GM23248 (cell line): ENCODE measurements at regions not wholly inside any gene's neighbourhood (a gene's known extent, or its start where the extent isn't known, plus 50 kb on each side); places are given as distances from the start of the nearest gene placed in this dataset.

Experiments used
- DNase-seq: peaks from one replicate; pipeline ENCODE4 v3.0.0-alpha.2; 2015
- H2AFZ ChIP-seq: fragments of 200-600 bp; sonication (generic); 2 replicates; pipeline ENCODE4 v1.6.1; 2016; ENCODE audit warnings: antibody characterized with exemption
- H3F3A ChIP-seq: fragments of 200-600 bp; sonication (generic); 2 replicates; pipeline ENCODE4 v1.6.1; 2016; ENCODE audit warnings: mild to moderate bottlenecking, antibody characterized with exemption, mixed run types; ENCODE audit not compliant: insufficient read depth
- H3K27ac ChIP-seq: fragments of 200-600 bp; sonication (generic); 2 replicates; pipeline ENCODE4 v1.5.1; 2016; ENCODE audit warnings: mild to moderate bottlenecking
- H3K27me3 ChIP-seq: fragments of 200-600 bp; sonication (generic); replicated peaks from 2 replicates; pipeline ENCODE4 v1.6.1; 2016; ENCODE audit warnings: mild to moderate bottlenecking; ENCODE audit not compliant: insufficient read depth
- H3K36me3 ChIP-seq: fragments of 200-600 bp; sonication (generic); 2 replicates; pipeline ENCODE4 v1.6.1; 2016; ENCODE audit warnings: low read depth, mild to moderate bottlenecking
- H3K4me1 ChIP-seq: fragments of 200-600 bp; sonication (generic); 2 replicates; pipeline ENCODE4 v1.6.1; 2016; ENCODE audit warnings: mild to moderate bottlenecking; ENCODE audit not compliant: insufficient read depth
- H3K4me2 ChIP-seq: fragments of 200-600 bp; sonication (generic); one replicate; pipeline ENCODE4 v1.6.1; 2016; ENCODE audit warnings: mild to moderate bottlenecking; ENCODE audit not compliant: unreplicated experiment
- H3K4me3 ChIP-seq: fragments of 200-600 bp; sonication (generic); 2 replicates; pipeline ENCODE4 v1.5.1; 2016; ENCODE audit warnings: mild to moderate bottlenecking
- H3K79me2 ChIP-seq: fragments of 200-600 bp; sonication (generic); 2 replicates; pipeline ENCODE4 v1.6.1; 2016; ENCODE audit warnings: mild to moderate bottlenecking; ENCODE audit not compliant: insufficient read depth
- H3K9ac ChIP-seq: fragments of 200-600 bp; sonication (generic); 2 replicates; pipeline ENCODE4 v1.6.1; 2016; ENCODE audit warnings: mild to moderate bottlenecking
- H3K9me2 ChIP-seq: fragments of 200-600 bp; sonication (generic); 2 replicates; pipeline ENCODE4 v1.6.1; 2016; ENCODE audit warnings: mixed run types, mild to moderate bottlenecking, moderate library complexity; ENCODE audit not compliant: insufficient read depth
- H3K9me3 ChIP-seq: fragments of 200-600 bp; sonication (generic); one replicate; pipeline ENCODE4 v1.6.1; 2017; ENCODE audit warnings: low read depth
- H4K20me1 ChIP-seq: fragments of 200-600 bp; sonication (generic); 2 replicates; pipeline ENCODE4 v1.6.0; 2016; ENCODE audit not compliant: insufficient read depth
- EZH2 ChIP-seq: fragments of 200-600 bp; sonication (generic); IDR thresholded peaks from 2 replicates; pipeline ENCODE4 v1.6.1; 2018; ENCODE audit warnings: antibody characterized with exemption, mild to moderate bottlenecking; ENCODE audit not compliant: insufficient read depth, poor library complexity, severe bottlenecking
- EZH2phosphoT487 ChIP-seq: fragments of 200-600 bp; sonication (generic); IDR thresholded peaks from 2 replicates; pipeline ENCODE4 v1.6.1; 2018; ENCODE audit warnings: antibody characterized with exemption, moderate library complexity, mild to moderate bottlenecking, low read depth; ENCODE audit not compliant: insufficient read depth
- WGBS, 2 experiments: methylation state at CpG; one replicate each; pipeline ENCODE4 v1.1.6; 2015 to 2017; ENCODE audit warnings: low lambda C conversion rate in 2 of 2, low coverage in 1 of 2; ENCODE audit errors: missing lambda C conversion rate in 2 of 2; 5-methylcytosine and 5-hydroxymethylcytosine counted together
- in situ Hi-C: fragments of 300-500 bp; cut with MboI; formaldehyde crosslinking; loops from 2 replicates; pipeline ENCODE4 v1.15.0; 2020

DNA sequence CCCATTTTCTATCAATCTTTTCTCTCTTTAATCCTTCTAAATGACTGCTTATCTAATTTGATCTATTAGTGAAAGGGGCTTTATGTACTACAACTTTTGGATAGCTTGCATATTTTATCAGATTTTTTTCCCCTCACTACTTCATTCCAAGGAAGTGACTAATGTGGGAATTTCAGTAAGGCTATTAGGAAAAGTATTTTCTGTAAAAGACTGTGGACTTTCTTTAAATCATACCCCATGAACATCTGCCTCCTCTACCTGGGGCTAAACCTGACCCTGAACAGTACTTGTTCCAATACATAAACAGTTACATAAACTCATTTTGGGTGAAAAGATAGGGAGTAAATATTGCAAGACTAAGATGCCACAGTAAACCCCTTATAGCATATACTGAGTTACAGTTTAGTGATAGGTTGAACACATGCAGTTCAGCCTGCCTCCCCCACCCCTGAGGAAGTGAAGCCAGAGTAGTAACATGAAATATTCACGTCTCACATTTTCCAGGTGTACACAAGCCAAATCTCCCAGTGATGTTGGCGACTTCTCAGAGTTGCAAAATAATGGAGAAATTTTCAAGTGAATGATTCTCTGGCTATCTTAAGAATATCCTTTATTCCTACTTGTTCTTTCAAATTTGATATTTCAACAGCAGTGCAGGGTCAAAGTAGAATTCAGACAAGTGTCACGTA lies 590.9 kb upstream of the ZEB2 start:
- peak; percentile 34 for DNase-seq
- H3K9me3 ChIP-seq = no peaks in the 10 kb centered on the region
- peak overlapping the region; percentile 35 for H3K4me2 ChIP-seq
- in situ Hi-C loops = no loop called here
- no peak overlapping the region for H2AFZ ChIP-seq
- 62 to 67% methylated on average over 3 of the region's 3 CpGs for WGBS, 2 experiments
- H3K9ac ChIP-seq = no peak overlapping the region
- H3F3A ChIP-seq = no peaks in the 10 kb centered on the region
- peaks cover 17% of the 10 kb centered on the region for H3K4me1 ChIP-seq
- no peaks in the 10 kb centered on the region for H3K36me3 ChIP-seq
- no peaks in the 10 kb centered on the region for H4K20me1 ChIP-seq
- TF ChIP-seq EZH2 (no peak), EZH2phosphoT487 (no peak)
- no peaks in the 10 kb centered on the region for H3K79me2 ChIP-seq
- no peaks in the 10 kb centered on the region for H3K9me2 ChIP-seq
- H3K27ac ChIP-seq = no peak overlapping the region
- H3K4me3 ChIP-seq = no peak overlapping the region
- no peaks in the 10 kb centered on the region for H3K27me3 ChIP-seq

DNA sequence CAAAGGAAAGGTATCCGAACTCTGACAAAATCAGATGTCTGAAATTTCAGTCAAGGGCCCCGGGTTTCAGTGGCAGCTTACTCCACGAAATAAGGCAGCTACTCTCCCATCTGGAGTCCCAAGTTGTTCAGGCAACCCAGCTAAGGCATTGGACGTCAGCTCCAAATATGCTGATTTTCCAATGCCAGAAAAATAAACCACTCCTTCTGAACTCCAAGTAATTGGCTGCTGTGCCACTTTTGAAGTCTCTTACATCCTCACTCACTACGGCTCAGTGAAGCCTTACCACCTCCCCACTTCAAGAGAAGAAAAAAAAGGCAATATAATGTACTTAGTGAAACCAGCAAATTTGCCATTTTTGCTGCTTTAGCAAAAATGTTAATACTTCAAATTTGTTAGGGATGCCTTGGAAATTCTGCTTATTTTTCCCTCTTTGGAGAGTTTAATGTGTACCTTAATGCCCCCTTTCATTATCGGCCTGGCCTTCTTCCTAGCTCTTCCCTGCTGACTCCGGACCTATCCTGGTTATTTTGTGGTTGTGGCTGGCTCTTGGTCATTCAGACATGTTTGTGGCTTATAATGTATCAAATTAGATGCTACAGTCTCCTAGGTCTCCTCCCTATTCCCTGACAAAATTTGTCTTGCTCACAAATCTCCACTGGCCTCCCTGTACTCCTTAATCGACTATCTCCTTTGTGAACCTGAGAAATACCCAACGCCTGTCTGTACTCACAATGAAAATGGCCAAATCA lies 589.2 kb upstream of the ZEB2 start:
- TF ChIP-seq EZH2 (no peak), EZH2phosphoT487 (no peak)
- Histone ChIP-seq H2AFZ (no peak overlapping the region), H3K9ac (no peak overlapping the region), H3K4me3 (no peak overlapping the region), H3K79me2 (no peaks in the 10 kb centered on the region), H3K9me2 (no peaks in the 10 kb centered on the region), H3K36me3 (no peaks in the 10 kb centered on the region), H3K27ac (no peak overlapping the region), H3K4me1 (peaks cover 12% of the 10 kb centered on the region), H3K9me3 (no peaks in the 10 kb centered on the region), H3K27me3 (no peaks in the 10 kb centered on the region), H3F3A (no peaks in the 10 kb centered on the region), H4K20me1 (no peaks in the 10 kb centered on the region), H3K4me2 (no peak overlapping the region)
- in situ Hi-C loops = no loop called here
- no peak for DNase-seq
- WGBS, 2 experiments = 78 to 79% methylated on average over 9 of the region's 9 CpGs

DNA sequence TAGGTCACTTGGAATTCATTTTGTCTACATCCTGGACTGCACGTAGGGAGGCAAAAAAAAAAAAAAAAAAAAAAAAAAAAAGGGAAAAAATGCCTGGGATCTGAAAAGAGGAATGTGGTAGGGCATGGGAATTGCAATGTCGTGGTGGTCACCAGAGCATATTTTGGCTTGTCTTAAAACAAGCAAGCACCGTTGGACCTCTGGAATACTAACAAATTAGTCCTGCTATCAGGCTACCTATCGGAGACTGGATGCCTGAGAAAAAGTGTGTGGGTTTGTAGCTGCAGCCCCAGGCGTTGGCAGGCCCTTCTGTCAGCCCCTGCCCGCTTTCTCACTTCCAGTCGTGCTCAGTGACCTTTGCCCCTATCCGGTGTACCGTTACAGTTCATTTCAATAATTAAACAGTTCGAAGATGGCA lies 588.5 kb upstream of the ZEB2 start:
- Histone ChIP-seq H3K36me3 (no peaks in the 10 kb centered on the region), H3K27me3 (no peaks in the 10 kb centered on the region), H3K4me3 (no peak overlapping the region), H3K9ac (no peak overlapping the region), H2AFZ (no peak overlapping the region), H3K4me2 (no peak overlapping the region), H3K9me2 (no peaks in the 10 kb centered on the region), H3K27ac (no peak overlapping the region), H4K20me1 (no peaks in the 10 kb centered on the region), H3K4me1 (peaks cover 12% of the 10 kb centered on the region), H3K79me2 (no peaks in the 10 kb centered on the region), H3F3A (no peaks in the 10 kb centered on the region), H3K9me3 (no peaks in the 10 kb centered on the region)
- in situ Hi-C loops = no loop called here
- no peak for TF ChIP-seq EZH2phosphoT487
- no peak for TF ChIP-seq EZH2
- 85 to 87% methylated on average over 10 of the region's 10 CpGs for WGBS, 2 experiments
- DNase-seq = no peak

DNA sequence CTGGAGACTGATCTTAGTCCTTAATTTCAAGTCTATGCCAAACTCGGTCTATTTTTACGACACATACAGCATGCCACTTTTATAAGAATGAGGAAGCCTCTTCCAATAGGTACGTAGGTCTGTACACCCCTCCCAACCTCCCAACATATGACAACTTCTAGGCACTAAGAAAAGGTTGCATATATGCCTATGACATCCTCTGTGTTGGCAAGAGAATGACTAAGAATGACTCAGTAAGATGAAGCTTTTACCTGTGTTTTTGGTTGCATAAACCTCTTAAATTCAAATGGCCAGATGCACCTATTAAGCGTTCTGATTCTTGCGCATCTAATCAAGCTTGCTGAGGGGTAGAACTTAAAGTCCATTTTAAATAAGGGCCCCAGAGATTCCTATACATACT lies 586.4 kb upstream of the ZEB2 start:
- 93 to 98% methylated on average over 5 of the region's 5 CpGs for WGBS, 2 experiments
- Histone ChIP-seq H3K27me3 (no peaks in the 10 kb centered on the region), H3K79me2 (no peaks in the 10 kb centered on the region), H3K9me3 (no peaks in the 10 kb centered on the region), H3K9me2 (0 out of 2 replicates have a peak, but pooled peaks cover under 1% of the 10 kb centered on the region), H4K20me1 (no peaks in the 10 kb centered on the region), H3K36me3 (no peaks in the 10 kb centered on the region), H3K9ac (no peak overlapping the region), H3K4me3 (no peak overlapping the region), H2AFZ (no peak overlapping the region), H3F3A (no peaks in the 10 kb centered on the region), H3K4me2 (no peak overlapping the region), H3K4me1 (peaks cover 12% of the 10 kb centered on the region), H3K27ac (no peak overlapping the region)
- no peak for DNase-seq
- TF ChIP-seq EZH2 (no peak), EZH2phosphoT487 (no peak)
- in situ Hi-C loops = no loop called here
